GM21515 (cell line): ENCODE measurements at regions not wholly inside any gene's neighbourhood (a gene's known extent, or its start where the extent isn't known, plus 50 kb on each side); places are given as distances from the start of the nearest gene placed in this dataset.
"Not testable (repeated sequence)": the region's sequence is repeated elsewhere in the genome, so short reads cannot be mapped to it uniquely, and the experiment has no call there.

Source experiments
- ATAC-seq: cut with Tn5 transposase; IDR thresholded peaks from one replicate; pipeline ENCODE4 v1.9.1; 2021; ENCODE audit not compliant: unreplicated experiment

DNA sequence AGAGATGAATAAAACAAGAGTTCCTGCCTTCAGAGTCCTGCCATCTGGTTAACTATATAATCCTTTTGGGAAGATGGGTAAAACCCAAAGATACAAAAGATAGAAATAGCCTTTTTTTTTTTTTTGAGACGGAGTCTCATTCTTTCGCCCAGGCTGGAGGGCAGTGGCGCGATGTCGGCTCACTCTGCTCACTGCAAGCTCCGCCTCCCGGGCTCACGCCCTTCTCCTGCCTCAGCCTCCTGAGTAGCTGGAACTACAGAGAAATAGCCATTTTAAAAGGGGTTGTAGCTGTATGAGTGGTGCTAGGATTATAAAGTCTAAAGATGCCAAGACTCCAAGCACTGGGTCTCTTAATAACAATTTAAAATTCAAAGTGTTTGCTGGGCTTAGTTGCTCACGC lies 97.2 kb downstream of the KDR start:
- no peak for ATAC-seq

DNA sequence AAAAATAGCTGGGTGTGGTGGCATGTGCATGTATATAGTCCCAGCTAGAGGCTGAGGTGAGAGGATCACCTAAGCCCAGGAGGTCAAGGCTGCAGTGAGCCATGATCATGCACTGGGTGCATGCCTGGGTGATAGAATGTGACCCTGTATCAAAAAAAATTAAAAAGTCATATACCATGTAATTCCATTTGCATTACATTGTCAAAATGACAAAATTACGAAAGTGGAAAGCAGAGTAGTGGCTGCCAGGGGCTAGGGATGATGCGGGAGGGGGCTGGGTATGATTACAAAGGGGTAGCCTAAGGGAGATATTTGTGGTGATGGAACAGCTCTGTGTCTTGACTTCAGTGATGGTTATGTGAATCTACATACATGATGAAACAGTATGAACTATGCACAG lies 97.8 kb downstream of the KDR start:
- no peak for ATAC-seq

DNA sequence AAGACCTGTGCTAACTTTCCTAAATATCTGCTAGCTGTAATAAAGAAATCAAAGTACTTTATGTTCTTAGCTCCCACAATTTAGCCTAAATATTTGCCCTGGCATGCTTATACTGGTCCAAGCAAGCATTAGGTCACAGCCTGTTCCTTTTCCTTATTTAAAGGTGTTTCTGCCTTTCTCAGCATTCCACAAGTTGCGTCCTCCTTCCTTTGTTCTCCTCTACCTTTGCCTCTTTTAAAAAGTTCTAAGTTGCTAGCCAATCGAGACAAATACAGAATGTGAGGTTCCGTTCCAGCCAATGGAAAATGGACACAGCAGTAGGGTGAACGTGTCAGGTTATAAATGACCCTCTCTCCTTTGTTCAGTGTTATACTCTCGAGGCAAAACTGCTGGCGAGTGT lies 99.9 kb downstream of the KDR start:
- not testable (repeated sequence) for ATAC-seq

DNA sequence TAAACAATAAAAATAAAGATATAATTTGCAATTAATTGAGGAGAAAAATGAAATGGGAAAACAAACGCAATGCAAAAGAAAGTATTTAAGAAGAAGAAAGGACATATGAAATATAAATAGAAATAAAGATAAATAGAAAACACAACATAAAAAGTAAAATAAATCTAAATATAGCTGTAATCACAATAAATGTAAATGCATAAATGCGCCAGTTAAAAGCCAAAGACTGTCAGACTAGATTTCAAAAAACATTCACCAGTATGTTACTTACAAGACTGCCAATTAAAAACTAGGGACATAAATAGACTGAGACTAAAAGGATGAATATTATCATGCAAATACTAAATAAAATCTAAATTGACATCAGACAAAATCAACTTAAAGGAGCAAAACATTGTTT lies 102.4 kb downstream of the KDR start:
- ATAC-seq: no peak

DNA sequence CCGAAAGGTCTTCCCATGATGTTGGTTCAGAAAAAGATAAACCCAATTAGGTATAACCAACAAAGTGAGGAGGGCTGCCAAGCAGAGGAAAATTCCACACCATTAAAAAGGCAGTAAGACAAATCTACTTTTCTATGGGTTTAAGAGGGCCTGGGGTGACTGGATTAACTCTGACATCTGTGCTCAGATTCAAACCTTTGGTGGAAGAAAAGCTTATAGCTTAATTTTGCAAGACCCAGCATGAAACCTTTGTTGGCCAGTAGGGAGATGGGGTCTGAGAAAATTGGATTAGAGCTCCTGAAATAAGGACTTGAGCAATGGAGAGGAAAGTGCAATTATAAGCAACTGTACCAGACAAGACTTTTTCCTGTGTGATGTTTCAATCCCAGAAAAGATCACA lies 104.2 kb downstream of the KDR start:
- ATAC-seq: no peak

DNA sequence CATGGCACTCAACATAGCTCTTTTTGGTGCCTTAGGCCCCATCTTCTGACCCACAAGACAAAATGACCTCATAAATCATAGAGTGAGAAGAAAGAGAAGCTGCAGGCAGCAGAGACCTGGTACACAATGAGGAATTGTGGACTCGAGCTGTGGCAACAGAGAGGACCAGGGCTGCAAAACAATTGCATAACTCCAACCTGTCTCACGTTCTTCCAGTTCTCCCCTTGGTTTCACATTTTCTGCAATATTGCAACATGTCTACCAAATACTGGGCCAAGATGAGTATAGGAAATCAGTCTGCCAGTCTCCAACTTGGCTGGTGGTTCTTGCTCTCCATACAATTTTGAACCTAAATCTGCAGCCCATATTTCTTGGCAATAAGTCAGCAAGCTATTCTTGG lies 105.3 kb downstream of the KDR start:
- ATAC-seq: no peak

DNA sequence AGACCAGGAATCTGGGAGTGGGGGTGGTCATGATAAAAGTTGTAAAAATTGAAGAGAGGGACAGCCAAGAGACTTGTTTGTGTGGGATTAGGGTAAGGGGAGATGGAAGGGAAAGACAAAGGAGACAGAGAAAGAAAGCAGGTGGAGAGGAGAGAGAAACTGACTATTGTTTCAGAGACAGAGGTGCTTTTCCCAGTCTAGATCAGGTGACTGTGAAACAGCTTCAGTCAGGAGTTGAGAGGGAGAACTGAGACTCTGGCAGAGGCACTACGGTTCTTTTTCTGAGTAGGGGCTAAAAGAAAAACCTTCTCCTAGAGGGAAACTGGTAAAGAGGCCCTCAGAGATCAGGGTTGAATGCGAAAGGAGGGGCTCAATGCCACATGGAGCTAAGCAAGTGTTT lies 106.4 kb downstream of the KDR start:
- ATAC-seq: no peak

DNA sequence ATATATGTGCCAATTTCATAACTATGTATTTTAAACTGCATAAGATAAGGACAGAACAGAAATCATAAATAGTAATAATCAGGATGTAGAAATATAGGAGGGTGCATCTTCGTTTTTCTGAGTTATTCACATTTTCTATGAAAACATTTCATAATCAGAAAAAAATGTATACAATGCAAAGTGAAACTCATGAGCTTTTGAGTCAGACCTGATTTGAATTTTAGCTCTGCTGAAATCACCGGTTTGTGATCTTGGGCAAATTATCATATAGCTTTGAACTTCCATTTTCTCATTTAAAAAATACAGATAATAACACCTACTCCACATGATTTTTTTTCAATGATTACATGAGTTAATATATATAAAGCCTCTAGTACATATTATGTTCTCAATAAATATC lies 106.9 kb downstream of the KDR start:
- no peak for ATAC-seq

DNA sequence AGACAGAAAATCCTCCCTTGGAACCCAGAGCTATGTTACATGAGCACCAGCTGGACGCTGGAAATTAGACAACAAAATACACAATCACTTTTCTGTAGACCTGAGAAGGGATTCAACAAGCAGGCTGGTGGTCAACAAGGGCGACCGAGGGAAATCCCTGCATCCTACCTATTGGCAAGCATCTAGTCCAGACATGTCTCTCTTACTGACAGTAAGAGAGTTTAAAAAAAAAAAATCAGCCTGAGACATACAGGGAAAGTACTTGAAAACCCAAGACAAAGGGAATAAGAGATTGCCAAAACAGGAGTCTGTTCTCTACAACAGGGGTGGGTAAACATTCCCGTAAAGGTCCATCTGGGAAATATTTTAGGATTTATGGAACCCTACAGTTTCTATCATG lies 108.0 kb downstream of the KDR start:
- ATAC-seq: no peak

DNA sequence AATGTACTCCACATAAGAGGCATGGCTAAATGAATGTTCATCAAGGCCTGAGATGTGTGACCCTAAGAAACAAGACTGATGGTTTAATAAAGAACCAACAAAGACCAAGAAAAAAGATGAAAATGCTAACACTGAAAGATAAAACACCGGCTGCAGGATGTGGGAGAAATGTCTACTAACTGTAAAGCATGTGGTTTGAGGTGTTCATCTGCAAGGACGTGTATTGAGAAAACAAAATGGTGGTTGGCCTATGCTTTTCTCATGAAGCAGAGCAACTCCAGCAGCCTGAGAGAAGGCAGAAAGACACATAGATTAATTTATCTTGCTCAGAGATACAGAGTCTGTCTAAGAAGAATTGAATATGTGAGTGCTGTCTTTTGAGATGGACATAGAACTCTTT lies 109.3 kb downstream of the KDR start:
- ATAC-seq: no peak

DNA sequence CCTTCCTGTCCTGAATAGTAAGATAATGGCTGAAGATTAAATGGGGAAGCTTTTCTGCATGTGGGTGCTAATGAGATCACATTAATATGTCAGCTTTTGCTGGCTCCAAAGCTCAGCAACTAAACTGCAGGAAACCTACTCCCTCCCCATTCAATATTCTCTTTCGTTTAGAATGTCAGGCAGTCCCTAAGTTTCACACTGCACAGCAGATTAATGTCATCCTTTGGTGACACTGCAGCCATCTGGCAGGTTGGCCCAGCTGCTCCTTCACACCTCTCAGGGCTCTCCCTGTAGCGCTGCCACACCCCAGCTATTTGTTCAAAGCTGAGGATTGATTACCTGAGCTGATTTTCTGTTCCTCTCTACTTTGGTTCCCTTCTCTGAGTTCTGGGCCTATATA lies 110.5 kb downstream of the KDR start:
- no peak for ATAC-seq

DNA sequence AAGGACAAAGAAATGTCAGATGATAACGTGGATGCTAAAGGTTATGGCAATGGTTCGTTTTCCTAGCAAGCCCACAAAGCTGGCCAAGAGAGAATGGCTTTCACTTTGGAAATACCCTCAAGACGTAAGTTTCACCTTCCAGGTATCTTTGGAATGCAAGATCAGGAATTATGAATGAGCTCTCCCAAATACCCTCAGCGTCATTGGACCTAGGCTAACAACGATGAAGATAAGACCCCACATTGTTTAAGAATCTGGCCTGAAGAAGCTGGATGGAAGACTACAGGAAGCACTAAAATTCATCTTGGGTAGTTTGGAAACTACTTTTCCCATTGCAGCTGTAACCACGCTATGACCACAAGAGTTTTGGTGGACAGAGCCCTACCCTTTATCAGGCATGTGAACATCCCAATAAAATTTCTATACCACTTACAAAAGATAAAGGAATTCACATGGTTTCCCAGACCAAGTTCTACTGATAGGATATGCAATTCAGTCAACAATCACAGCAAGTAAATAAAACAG lies 111.9 kb downstream of the KDR start:
- no peak for ATAC-seq

DNA sequence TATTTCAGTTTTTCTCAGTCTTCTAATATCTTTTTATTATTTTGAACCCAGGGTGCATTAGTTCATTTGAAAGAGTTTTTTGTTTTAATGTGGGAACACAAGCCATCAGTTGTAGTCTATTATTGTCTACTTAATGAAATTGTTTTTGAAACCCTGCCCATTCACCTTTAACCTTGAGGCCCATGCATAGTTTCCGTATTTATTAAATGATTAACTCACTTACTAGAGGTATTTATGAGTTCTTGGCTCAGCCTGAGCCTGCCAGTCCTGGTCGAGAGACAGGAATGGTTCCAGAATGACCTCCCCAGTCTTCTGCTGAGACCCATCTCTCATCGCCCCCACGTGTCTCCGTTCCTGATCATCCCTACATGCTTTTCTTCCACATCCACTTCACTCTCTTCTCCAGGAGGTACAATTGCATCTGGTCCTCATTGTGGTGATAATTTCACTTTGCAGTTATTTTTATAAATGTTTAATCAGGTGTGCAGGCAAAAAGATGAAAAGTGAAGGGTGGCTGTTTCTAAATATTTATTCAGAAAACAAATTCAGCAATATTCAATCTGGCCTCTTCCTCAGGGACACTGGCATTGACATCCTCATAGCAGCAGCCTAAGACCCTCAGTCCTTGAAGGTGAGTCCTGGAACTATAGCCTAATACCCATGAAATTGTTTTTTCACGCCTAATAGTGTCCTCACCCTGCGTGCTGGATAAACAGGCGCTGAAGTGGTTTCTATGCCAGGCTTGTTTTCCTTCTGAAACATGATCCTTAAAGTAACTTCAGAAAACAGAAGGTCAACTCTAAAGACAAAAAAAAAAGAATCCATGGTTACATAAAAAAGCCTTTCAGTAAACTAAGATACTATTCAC lies 112.8 kb downstream of the KDR start:
- no peak for ATAC-seq

DNA sequence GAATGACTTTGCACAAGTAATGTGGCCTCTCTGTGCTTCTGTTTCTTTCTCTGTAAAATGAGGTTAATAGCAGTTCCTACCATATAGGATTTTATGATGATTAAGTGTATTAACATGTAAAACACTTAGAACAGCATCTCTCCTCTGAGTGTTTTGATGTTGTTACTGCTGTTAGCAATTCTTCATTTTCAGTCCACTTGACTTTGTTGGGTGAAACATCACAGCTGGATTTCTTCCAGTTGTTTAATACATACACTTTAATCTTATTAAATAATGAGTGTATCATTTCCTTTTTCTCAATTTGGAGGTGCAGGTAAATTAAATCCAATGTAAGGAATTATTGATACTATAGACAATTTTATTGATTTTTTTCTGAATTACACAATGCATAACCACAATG lies 113.6 kb downstream of the KDR start:
- ATAC-seq: no peak

DNA sequence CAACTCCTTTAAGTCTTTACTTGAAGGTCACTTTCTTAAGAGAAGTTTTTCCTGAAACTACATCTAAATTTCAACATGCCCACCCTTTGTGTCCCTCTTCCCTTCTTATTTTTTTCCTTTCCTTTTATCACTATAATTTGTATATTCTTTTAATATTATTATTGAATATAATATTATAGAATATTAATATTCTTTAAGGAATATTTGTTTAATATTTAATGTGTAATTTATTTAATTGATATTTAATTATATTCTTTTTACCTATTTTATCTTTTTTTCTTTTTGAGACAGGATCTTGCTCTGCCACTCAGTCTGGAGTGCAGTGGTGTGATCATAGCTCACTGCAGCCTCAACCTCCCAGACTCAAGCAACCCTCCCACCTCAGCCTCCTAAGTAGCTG lies 114.8 kb downstream of the KDR start:
- no peak for ATAC-seq

DNA sequence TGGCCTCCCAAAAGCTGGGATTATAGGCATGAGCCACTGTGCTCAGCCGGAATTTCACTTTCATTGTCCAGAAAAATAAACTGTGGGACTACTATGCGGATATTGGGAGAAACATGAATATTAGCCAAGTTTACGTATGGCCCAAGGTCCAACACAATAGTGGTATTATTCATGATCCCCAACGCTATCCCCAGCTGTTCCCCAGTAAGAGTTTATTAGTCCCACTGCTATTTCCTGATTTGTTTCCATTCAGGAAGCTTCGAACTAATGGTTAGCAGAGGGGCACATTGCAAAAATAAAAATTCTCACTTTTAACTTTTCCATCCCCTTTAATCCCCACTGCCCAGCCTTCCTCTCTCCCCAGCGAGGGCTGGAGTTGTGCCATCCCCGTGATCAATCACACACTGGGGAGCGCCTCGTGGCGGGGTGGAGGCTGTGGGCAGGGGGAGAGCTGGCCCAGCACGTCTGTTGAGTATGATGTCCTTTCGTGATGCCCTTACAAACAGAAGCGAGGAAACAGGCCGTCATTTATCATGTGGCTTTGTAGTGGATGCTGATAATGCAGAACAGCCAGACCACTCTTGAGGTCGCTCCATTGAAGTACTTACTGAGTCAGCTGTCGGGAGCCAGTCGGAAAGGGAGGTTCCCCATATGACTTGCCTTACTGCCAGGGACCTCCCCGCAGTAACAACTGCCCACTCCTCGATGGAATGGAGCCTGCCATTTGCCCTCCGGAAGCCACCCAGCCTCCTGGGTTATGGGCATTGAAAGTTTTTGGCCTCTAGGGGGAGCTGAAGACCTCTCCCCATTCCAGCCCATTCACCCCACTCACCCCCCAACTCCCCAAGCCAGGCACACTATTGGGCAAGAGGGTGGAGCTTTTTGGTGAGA lies 117.0 kb downstream of the KDR start:
- no peak for ATAC-seq

DNA sequence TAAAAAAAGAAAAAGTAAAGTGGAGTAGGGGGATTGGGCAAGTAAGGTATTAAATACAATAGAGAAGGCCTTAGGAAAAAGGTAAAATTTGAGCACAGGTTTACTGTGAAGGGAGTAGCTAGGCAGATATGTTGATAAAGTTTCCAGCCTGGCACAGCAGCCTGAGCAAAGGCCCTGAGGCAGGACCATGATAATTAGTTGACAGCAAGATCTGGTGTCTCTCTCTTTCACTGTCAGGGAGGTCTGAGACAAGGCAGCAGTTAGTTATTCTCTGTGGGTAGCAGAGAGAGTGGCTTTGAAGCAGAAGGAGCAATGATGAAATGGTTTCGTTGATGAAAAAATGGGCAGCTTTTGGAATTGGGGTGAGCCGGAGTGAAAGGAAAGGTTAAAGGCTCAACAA lies 119.5 kb downstream of the KDR start:
- ATAC-seq: no peak

DNA sequence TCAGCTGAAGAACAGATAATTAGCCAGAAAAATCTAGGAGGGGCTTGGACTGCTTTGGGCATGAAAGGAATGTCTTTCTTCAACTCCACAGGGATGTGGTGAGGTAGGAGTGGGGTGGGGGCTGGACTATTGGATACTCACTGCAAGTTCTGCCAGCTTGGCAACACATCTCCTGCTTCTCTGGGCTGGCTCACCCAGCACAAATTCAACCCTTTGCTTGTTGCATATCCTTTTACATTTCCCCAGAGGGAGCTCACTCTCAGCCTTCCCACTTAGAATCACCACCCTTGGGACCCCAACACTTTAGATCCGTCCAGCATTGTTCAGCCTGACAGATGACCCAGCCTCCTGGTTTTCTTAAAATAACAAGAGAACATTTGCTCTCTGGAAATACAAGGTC lies 120.6 kb downstream of the KDR start:
- no peak for ATAC-seq

DNA sequence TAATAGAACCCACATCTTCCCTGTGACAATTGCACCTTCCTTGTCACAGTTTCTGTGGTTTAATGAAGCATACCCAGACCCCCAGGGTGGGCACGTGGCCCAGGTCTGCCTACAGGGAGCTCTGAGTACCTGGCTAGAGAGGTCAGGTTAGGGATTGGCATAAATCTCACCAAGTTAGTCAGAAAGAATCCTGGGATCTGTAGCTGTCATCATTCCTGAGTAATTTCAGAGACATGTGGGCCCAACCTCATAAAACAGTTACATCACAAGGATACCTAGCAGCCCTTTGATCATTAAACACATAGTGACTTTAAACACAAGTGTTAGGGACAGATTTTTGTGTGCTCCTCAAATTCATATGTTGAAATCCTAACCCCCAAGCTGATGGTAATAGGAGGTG lies 123.0 kb downstream of the KDR start:
- no peak for ATAC-seq

DNA sequence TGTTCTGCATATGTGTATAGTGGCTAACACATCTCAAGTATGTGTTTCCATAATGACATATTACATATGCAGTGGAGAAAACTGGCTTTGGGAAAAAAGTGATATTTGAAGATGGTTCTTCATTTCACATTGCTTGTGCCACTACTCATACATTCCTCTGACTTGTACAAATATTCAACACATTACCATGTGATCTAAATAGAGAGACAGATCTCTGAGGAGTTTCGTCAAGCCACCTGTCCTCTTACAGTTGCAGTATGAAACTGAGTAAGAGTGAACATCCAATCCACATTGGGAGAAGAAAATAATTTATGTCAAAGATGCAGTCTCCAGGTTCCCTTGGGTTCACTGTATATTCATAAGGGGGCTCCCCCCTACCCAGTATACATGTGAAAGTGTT lies 123.9 kb downstream of the KDR start:
- ATAC-seq: no peak

DNA sequence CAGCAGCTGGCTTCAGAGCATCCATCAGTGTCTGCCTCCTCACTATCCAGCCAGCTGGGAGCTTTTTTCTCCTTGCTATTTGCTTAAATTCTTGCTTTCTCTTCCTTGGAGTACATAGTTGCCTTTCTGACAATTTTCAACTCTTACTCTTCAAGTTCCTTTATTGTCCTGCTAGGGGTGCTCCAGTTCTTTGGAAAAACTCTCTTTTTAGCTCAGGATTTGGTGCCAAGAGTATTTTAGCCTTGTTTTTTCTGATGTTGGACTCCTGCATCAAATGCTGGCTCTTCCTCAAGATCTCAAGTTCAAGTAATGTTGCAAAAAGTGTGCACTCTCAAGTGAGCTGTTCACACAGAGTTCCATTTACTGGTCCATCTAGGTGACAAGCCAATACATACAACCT lies 126.4 kb downstream of the KDR start:
- no peak for ATAC-seq

DNA sequence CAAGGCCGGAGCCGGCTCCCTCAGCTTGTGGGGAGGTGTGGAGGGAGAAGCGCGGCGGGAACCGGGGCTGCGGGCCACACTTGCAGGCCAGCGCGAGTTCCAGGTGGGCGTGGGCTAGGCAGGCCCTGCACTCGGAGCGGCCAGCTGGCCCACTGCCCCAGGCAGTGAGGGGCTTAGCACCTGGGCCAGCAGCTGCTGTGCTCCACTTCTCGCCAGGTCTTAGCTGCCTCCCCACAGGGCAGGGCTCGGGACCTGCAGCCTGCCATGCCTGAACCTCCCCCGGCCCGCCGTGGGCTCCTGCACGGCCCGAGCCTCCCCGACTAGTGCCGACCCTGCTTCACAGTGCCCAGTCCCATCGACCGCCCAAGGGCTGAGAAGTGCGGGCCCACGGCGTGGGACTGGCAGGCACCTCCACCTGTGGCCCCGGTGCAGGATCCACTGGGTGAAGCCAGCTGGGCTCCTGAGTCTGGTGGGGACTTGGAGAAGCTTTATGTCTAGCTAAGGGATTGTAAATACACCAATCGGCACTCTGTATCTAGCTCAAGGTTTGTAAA lies 131.8 kb downstream of the KDR start:
- not testable (repeated sequence) for ATAC-seq
